GM21526 (cell line): ENCODE measurements at regions not wholly inside any gene's neighbourhood (a gene's known extent, or its start where the extent isn't known, plus 50 kb on each side); places are given as distances from the start of the nearest gene placed in this dataset.

Source experiments
- ATAC-seq: cut with Tn5 transposase; IDR thresholded peaks from one replicate; pipeline ENCODE4 v1.9.1; 2021; ENCODE audit warnings: moderate library complexity; ENCODE audit not compliant: unreplicated experiment, low FRiP score

DNA sequence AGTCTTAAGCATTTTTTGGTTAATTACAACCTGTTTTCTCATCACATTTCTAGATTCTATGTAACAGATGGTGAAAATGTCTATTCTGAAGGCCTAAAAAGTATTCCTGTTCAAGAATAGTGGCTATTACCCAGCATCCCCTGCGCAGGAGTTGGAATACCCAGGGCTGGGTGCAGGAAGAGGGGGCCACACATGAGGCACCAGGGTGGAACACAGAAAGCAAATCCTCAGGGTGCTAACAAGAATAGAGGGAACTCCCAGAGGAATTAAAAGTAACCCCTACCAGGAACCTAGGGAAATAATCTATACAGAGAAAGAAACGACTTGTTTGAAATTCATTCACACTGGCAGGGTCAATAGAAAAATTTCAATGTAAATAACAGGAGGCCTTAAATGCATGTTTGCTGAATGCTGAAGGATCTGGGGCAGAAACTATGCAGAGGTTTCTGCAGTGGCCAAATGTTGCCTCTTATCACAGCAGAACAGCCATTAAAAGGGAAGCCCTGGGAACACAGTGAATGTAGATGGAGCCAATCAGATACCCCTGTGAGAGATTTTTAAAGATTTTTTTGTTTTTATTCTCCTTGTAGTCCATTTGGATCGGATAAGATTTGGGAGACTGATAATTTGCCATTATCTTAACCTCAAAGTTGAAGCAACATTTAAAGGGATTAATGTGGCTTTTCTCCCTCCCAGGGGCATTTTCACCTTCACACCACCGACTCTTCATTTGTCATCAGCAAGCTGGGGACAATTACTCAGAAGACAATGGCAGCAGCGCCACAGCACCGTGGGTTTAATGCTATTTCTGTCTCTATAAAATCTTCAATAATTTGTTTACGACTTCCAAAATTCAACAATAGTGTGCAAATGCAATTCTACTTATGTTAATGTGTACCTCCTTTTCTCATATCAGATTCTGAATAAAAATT lies 196.0 kb upstream of the PSMD7 start:
- no peak for ATAC-seq

DNA sequence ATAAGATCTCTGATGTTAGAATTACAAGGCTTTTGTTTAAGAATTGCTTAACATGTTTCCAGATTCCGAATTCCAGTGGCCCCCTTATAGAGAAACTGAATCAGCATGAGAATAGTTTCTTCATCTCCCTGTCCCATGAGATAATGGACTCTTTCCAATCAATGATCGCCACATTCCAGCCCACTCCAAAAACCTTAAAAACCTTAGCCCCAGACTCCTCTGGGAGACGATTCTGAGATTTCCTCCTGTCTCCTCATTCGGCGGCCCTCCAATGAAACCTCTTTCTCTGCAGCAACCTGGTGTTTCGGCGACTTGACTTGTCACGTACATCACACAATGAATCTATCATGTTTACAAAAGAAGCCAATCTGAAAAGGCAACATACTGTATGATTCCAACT lies 197.1 kb upstream of the PSMD7 start:
- no peak for ATAC-seq

DNA sequence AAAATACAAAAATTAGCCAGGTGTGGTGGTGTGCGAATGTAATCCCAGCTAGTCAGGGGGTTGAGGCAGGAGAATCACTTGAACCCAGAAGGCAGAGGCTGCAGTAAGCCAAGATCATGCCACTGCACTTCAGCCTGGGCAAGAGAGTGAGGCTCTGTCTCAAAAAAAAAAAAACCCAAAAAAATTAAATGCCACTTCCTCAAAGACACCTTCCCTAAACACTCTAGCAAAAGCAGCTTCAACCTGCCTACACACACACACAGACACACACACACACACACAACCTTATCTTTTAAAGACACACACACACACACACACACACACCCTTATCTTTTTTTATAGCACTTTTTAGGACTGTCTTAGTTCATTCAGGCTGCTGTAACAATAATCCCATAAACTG lies 201.7 kb upstream of the PSMD7 start:
- ATAC-seq: no peak

DNA sequence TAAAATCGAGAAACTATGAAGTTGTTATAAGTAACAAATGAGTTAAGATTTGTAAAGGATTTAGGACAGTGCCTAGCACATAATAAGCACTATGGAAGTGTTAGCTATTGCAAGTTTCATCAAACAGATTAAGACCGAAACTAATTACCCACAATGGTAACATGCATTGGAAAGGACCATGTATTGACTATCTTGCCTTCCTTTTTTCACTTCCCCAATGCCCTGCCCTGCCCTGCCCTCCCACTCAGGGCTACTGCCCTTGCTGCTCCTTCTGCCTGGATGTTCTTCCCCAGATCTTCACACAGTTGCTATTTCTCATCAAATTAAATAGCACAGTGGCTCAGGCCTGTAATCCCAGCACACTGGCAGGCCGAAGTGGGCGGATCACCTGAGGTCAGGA lies 202.1 kb upstream of the PSMD7 start:
- peak; percentile 59 for ATAC-seq

DNA sequence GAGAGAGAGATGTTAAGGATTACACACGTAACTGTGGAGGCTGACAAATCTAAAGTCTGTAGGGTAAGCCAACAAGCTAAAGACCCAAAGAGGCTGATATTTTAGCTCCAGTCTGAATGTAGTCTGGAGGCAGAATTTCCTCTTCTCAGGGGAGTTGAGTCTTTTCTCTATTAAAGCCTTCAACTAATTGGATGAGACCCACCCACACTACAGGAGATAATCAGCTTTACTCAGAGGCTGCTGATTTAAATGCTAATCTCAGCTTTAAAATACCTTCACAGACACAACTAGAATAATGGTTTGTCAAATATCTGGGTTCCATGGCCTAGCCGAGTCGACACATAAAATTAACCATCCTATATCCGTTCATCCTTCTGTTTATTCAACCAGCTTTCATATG lies 204.3 kb upstream of the PSMD7 start:
- ATAC-seq: no peak

DNA sequence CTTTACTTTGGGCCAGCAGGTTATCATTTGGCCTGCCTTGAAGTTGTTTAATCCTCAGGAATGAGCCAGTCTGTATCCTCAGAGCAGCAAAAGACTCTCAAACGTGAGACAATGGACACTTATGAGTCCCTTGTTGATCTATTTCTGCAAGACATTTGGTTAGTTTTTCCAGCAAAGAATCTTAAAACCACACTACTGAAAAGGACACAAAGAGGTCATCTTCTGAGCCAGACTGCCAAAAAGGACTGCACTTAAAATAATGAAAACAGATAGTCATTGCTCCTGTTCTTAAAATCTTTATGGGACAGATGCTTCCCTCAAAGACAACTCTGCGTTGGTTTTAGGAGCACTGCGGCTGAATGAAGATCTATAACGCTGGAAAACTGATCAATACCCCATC lies 205.7 kb upstream of the PSMD7 start:
- ATAC-seq: no peak

DNA sequence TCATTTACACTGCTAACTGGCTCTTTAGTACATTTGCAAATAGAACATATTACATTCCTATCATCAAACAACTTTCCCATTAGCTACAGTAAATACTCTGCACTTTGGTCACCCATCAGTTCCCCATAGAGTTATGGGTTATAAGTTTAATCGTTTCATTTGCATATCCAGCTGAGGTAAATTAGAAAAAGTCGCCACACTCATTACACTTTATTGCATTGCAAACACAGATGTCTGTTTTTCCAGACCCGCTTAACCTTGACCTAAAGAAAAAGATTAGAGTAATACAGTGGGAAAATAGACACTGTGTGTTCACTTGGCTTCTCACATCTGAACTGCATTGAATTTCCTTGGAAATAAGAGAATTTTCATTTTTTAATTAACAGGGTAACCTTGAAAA lies 213.1 kb upstream of the PSMD7 start:
- ATAC-seq: no peak

DNA sequence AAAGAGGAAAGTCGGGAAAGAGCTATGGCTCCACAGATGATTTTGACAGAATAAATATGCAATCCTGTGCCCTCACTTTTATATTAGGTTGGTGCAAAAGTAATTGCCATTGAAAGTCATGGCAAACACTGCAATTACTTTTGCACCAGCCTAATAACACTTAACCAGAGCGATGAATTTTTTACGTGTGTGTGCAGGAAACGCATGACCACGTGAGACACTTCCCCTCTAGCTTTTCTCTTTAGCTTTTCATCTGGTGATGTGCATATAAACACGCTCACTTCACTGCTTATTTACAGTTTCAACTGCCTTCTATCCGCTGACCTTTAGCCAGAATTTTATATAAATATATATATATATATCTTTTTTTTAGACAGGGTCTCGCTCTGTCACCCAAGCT lies 216.3 kb upstream of the PSMD7 start:
- no peak for ATAC-seq

DNA sequence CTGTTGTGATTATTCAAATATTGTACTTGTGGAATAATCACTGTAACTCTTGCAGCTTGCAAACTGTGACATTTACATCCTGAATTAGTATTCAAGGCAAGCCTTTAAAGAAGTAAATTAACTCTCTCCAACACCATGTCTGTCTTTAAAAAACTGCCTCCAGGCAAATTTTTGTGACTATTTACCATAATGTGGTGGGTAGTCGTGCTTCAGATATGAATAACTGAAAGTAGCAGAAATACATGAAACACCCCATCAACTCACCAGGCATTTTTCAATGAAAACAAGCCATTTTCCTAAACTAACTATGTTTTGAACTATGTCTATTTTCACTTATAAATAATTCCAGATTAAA lies 217.4 kb upstream of the PSMD7 start:
- no peak for ATAC-seq

DNA sequence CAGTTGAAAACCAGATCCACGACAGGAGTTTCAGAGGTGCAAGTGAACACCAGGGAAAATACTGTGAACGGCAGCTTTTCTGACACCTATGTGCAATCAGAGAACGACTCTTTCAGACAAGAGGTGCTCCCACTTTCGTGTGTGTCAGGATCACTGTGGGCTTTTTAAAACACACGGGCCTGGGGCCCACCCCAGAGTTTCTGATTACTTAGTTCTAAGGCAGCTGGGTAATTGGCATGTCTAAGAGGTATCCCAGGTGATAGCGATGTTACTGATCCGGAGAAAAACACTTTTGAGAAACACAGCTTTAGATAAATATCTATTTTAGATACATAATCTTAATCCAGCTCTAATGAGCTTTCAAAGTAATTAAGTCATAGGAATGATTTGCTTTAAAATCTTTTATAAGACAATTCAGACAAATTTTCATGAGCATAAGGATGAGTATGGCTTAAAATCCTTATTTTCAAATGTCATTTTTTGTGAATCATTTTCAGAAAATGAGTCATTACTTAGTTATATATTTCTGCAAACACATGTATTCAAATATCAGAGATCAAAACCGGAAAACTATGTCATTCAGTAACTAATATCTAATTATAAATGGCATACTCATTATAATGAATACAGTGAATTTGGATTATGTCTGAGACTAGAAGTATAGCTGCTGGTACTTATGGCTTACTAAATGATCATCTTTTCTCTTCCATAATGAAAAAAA lies 217.9 kb upstream of the PSMD7 start:
- ATAC-seq: no peak

DNA sequence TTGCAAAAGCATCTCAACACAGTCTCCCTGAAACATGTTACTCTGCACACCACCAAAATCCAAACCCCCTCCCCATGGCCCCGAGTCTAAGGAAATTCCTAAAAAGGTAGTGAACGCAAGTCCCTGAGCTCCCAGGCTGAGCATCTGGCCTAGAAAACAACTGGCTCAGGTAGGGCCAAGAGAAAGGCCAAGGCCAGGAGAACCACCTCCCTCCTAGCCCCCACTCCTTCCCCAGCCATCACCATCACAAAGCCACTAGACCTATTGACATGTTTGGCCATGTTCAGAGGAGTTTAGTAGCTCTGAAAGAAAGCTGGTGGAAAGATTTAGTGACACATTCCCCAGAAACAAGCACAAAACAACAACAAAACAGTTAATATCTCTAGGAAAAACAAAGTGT lies 220.0 kb upstream of the PSMD7 start:
- no peak for ATAC-seq

DNA sequence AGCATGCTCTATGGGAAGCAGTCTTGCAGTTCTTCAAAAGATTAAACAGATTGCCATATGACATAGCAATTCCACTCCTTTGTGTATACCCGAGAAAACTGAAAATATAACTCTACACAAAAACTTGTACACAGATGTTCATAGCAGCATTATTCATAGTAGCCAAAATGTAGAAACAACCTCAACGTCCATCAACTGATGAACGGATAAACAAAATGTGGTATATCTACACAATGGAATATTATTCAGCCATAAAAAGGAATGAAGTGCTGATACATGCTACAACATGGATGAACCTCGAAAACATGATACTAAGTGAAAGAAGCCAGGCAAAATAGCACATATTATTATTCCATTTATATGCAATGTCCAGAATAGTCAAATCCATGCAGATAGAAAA lies 221.2 kb upstream of the PSMD7 start:
- ATAC-seq: no peak

DNA sequence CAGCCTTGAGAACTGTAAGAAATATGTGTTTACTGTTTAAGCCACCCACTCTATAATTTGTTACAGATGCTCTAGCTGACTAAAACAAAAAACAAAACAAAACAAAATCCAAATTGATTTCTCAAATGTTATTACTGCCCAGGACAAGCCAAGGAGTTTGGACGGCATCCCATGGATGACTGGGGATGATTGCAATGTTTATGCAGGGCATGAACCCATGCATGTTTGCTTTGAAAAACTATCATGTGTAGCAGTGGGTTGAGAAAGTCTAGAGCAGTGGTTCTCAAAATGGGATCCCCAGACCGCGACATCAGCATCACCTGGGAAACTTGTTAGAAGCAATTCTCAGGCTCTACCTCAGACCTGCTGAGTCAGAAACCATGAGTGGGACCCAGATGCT lies 223.2 kb upstream of the PSMD7 start:
- no peak for ATAC-seq

DNA sequence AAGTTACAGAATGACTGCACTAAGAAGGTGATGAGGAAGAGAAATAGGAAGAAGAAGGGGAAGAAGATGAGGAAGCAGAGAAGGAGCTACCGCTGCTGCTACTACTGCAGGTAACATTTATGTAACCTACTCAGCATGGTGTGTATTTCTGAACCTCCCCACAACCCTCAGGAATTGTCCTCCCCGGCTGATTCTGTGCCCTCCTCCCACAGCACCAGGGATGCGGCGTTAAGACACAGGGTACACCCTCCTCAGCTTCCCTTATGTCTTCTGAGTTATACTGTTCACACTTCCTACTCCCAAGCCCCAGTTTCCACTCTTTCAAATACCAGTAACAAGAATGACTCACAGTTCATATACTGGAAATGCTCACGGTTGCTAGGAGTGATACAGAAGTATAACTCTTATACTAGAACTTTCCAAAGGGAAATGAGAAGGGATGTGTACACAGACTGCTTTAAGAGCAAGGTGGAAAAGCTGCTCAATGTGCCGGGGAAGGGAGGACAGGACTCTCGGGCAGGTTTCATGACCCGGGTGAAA lies 224.5 kb upstream of the PSMD7 start:
- ATAC-seq: no peak

DNA sequence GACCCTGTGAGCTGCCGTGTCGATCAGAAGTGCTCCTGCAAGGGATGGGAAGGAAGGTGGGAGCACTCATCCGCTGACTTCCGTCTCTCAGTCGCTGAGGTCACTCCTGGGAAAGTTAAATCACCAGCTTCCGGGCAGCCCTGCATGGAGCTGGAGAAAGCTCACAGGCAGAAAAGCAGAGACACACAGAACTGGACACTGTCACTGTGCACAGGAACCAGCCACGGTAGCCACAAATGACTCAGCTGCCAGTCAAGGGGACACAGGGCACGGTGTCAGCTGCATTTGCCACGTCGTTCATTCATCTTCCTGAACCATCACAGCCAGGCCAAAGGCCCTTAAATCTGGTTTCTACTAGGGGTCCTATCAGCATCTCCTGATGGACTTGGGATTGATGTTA lies 226.4 kb upstream of the PSMD7 start:
- no peak for ATAC-seq

DNA sequence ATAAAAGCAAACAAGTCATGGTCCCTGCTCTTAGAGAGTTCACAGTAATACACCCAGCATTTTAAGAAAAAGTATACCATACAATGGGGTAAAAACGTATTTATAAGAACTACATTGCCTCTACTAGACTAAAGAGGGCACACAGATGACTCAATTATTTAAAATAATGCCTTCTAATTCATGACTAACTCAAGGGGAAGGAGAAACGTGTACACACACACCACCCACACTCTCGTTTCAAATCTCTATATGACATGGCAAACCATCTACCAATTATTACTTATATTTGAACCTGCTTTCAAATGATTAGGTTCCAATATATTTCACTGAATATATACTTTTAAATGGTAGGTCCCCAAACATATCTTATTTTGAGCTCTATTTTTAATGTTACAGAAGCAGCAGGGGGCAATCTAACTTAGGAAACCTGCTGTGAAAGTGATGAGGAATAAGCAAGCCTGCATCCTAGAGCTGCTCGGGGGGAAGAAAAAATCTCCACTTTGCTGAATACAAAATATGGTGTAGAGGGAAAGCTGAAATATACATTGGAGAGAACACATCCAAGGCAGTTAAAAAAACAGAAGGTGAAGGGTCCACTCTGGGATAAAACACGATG lies 232.4 kb upstream of the PSMD7 start:
- ATAC-seq: no peak

DNA sequence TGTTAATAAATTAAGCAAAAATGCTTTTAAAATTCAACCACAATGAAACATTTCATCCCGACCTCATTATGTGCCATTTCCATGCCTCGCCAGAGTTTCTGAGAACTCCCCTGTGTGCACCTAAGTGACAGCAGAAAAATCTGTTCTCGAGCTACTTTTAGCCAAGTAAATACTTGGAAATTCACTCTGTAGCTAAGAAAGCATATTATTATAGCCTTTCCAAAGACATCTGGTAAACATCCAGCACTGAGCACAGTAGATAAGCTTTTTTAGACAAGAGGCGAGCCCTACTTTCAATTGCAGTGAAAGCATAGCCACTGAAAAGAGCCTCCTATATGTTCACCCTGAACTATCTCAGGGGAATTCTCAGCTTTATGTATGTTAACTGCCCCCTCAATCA lies 242.8 kb upstream of the PSMD7 start:
- ATAC-seq: no peak

DNA sequence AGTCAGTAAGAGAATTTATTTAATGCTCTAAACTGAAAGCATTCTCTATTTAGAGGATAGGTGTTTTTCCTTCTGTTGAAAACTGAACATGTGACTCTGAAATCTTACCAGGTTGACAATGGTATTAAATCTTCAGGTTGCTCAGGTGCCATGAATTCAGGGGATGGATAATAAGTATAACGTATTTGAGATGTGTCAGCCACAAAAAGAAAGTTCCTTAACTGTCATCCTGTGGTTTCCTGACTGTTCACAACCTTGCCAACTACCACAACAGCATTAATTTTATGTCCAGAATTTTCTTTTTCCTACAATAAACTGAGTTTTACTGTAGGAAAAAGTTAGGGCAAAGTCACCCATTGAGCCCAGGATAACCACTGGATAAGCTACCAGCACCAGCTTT lies 243.3 kb upstream of the PSMD7 start:
- no peak for ATAC-seq

DNA sequence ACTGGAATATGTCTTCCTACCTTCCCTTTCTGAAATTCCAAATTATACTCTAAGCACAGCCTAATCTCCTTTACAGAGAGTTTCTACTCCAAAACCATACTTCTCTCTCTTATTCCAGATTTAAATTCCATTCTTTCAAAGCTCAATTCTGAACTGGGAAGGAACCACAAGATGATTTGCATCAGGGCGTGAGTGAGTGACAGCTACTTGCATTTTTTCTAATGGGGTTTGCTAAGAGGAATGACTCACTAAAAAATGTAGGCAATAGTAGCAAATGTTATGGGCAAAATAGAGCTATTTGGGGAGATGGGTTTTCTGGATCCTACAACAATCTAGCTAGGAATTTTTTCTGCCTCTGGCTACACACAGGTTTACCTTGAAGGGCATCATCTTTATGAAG lies 244.6 kb upstream of the PSMD7 start:
- ATAC-seq: no peak

DNA sequence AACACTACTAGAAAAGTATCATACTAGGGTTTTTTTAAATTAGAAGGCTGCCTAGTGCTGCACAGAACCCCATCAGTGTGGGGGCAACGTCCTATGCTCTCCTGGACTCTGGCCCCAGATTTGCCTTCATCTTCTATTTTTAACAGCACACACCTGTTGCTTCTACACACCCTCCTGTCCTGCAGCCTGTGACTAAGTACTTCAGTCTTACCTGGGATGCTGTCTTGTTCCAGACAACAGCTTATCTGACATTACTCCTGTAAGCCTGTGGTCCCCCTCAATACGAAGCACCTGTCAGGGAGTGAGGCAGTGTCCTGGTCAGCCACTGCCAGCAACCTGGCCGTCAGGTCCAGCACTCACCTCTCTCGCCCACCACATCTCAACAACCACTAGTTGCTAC lies 247.6 kb upstream of the PSMD7 start:
- no peak for ATAC-seq

DNA sequence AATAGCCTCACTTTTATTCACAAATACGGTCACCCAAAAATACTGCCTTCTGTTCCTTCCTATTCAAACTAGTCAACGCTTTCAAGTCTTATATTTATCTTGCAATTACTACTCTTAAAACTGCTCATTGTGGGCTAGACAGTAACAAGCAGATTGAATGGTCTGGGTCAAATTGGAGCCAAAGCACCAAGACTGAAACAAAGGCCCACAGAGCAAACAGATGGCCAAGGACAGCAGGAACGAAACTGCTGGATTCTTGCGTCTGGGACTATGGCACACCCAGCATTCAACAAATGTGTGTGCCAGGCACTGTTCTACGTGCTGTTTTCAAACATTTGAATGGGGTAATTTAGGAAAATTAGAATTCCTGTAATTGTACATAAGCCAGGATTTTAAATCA lies 250.1 kb upstream of the PSMD7 start:
- ATAC-seq: no peak
